D721Med (cell line): ENCODE measurements at regions not wholly inside any gene's neighbourhood (a gene's known extent, or its start where the extent isn't known, plus 50 kb on each side); places are given as distances from the start of the nearest gene placed in this dataset.

Experiments
- DNase-seq: peaks from one replicate; pipeline ENCODE4 v3.0.0; 2011; ENCODE audit warnings: low spot score; ENCODE audit not compliant: insufficient read length
- FAIRE-seq: peaks from 2 replicates; lab custom pipeline; 2011; peaks lifted over from hg19 to GRCh38; lab: Jason Lieb, UNC
- TF ChIP-seq, protein P1 (sequence below): IDR thresholded peaks from 2 replicates; pipeline ENCODE4 v1.5.1; 2012; ENCODE audit warnings: mild to moderate bottlenecking, control low read depth; ENCODE audit not compliant: insufficient read depth; ENCODE audit errors: missing control alignments

DNA sequence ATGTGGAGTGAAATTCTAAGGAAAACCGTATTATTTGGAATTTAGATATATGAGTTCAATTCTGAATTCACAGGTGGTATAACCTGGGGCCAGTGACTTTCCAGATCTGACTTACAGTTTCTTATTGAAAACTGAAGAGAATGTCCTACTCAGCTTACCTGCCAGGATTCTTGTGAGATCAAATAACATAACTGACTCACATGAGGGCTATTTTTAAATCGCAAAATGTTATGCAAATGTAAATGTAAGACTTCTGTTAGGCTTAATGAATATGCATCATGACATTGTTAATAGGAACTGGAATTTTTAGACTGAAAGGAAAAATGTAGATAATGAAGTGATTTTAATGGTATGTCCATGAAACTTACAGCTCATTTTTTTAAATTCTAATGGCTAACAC, 1142.1 kb downstream of the FLRT2 start:
- TF ChIP-seq, protein P1, sequence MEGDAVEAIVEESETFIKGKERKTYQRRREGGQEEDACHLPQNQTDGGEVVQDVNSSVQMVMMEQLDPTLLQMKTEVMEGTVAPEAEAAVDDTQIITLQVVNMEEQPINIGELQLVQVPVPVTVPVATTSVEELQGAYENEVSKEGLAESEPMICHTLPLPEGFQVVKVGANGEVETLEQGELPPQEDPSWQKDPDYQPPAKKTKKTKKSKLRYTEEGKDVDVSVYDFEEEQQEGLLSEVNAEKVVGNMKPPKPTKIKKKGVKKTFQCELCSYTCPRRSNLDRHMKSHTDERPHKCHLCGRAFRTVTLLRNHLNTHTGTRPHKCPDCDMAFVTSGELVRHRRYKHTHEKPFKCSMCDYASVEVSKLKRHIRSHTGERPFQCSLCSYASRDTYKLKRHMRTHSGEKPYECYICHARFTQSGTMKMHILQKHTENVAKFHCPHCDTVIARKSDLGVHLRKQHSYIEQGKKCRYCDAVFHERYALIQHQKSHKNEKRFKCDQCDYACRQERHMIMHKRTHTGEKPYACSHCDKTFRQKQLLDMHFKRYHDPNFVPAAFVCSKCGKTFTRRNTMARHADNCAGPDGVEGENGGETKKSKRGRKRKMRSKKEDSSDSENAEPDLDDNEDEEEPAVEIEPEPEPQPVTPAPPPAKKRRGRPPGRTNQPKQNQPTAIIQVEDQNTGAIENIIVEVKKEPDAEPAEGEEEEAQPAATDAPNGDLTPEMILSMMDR, result no peak
- FAIRE-seq, result no peak
- DNase-seq, result no peak

DNA sequence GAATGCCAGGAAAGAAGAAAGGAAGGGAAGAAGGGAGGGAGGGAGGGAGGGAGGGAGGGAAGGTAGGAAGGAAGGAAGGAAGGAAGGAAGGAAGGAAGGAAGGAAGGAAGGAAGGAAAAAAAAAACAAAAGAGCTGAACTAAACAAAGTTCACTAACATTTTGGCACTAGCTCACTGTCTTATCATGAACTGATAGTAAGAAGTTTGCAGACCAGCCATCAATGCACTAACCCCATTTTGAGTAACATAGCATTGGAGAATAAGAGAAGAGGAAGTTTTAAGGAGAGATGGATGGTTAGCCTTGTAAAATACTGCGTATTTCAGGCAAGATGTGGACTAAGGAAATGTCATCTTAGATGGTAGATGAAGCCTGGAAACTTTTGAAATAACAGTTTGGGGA, 1136.0 kb downstream of the FLRT2 start:
- FAIRE-seq (no peak), DNase-seq (no peak)
- TF ChIP-seq, protein P1, result no peak

DNA sequence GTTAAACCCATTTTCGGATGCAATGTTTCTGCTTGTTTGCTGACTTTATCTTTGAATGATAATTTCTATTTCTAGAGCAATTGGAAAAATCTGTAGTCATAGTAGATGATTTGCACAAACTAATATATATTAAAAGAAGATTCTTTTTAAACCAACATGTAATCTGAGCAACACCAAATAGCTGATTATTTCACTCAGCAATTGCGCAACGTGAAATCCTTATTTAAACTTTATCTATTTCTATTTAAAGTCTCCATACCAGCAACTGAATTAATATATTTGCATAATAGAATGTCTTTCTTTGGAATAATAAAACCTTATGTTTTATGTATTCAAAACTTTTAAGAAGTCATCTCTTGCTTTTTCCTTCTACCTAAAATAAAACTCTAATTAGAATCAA, 1132.4 kb downstream of the FLRT2 start:
- DNase-seq (no peak), FAIRE-seq (no peak)
- TF ChIP-seq, protein P1, result no peak

DNA sequence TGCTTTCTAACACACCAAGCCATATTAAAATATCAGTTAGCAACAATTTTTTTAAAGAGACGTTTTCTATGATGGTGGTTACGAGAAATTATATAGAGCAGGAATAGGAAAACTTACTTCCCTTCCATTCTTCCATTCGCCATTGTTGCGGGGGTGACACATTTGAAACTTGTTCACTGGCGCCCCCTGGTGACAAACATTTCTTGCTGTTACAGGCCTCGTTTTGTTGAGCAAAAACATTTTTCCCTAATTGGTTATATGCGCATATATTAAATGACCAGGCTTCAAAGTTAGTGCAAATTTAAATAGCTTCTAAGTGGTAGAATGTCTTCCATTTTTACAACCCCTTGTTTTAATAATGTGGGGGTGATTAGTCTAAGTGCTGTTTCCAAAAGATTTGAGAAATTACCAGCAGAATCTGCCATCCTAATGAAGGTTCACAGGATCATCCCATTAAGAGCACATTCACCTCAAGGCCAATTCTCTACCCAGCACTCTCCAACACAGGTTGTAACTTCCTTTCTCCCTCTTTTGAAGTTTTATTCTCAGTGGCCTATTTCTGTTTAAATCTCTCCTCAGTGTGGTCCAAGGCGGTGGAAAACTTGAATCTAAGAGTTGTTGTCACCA, 1124.7 kb downstream of the FLRT2 start:
- no peak for DNase-seq
- peak; percentile 11 for FAIRE-seq
- TF ChIP-seq, protein P1, result peak; percentile 65

DNA sequence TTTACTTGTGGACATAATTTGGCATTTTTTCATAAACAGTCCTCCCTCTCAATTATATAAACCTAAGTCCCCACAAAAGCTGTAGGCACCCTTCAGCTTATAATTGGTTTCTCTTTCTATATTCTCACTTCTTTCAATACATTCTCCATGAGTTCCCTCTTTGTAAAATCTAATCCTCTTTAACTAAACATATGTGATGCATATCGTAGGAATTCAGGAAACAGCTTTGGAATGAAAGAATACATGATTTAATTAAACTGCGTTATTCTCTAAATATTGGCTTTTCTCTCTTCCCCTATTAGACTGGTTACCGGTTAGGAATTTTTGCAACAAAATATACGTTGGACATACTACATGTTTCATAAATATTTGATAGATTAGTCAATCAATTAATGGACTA, 1122.6 kb downstream of the FLRT2 start:
- TF ChIP-seq, protein P1, result no peak
- FAIRE-seq (no peak), DNase-seq (no peak)

DNA sequence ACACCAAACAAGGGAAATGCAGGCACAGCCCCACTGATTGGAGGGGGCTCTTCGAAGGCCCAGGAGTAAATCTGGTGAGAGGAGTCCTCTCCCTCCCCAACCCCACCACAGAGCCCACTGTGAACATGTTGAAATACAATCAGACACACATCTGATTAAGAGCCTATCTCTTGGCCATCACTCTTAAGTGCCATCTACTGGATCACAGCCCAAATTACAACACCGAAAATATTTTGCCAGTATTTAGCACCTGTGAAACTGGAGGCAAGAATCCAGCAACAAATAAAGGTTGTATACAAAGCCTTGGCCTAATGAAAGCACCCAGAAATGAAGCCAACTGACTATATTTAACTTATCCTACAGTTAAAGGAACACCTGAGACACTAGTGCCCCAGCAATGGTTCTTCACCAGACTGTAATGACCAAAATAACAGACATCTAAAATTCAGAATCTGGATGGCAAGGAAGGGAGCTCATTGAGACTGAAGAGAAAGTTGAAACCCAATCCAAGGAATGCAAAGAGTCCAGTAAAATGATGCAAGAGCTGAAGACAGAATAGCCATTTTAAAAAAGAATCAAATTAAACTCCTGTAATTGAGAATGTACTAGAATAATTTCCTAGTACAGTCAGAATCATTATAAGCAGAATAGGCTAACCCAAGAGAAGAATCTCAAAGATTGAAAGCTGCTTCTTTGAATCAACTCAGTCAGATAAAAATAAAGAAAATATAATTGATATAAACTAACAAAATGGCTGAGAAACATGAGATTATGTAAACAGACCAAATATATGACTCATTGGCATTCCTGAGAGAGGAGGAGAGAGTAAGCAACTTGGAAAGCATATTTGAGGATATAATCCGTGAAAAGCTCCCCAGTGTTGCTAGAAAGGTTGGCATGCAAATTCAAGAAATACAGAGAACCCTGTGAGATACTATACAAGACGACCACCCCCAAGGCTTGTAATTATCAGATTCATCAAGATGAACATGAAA, 1117.0 kb downstream of the FLRT2 start:
- no peak for FAIRE-seq

More for the DNA sequence above, 1117.0 kb downstream of the FLRT2 start:
- DNase-seq, result no peak
- TF ChIP-seq, protein P1, result peak; percentile 5
